OCI-LY1 (cell line): ENCODE measurements at regions not wholly inside any gene's neighbourhood (a gene's known extent, or its start where the extent isn't known, plus 50 kb on each side); places are given as distances from the start of the nearest gene placed in this dataset.

ENCODE experiments used
- CTCF ChIP-seq: fragments of 200-600 bp; sonication (generic), shearing (Covaris generic); IDR thresholded peaks from 2 replicates; pipeline ENCODE4 v1.5.1; 2017; ENCODE audit warnings: mild to moderate bottlenecking, antibody characterized with exemption, low read length, moderate library complexity, mixed read lengths
- EZH2 ChIP-seq: fragments of 200-600 bp; sonication (generic), shearing (Covaris generic); IDR thresholded peaks from 2 replicates; pipeline ENCODE4 v1.8.0; 2017; ENCODE audit warnings: borderline replicate concordance, mixed run types, mild to moderate bottlenecking, antibody characterized with exemption, low read length, moderate library complexity, mixed read lengths

DNA sequence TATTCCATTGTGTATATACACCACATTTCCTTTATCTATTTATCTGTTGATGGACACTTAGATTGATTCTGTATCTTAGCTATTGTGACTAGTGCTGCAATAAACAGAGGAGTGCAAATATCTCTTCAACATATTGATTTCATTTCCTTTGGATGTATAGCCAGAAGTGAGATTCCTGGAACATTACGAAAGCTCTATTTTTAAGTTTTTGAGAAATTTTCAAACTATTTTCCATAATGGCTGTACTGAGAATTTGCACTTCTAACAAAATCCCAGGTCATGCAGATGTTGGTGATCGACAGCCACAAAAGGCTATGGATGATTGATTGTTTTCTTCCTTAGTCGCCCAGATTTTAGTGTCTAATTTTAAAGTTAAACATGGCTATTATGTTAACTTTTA lies 132.7 kb upstream of the MTAP start:
- TF ChIP-seq EZH2 (no peak), CTCF (no peak)
